Activated CD8-positive, alpha-beta memory T cell treated with anti-CD3 and anti-CD28 coated beads for 1 hour (primary cell): ENCODE measurements at regions not wholly inside any gene's neighbourhood (a gene's known extent, or its start where the extent isn't known, plus 50 kb on each side); places are given as distances from the start of the nearest gene placed in this dataset.
"Not testable (repeated sequence)": the region's sequence is repeated elsewhere in the genome, so short reads cannot be mapped to it uniquely, and the experiment has no call there.

Experiments
- DNase-seq, 2 donors: peaks; one replicate each; pipeline ENCODE4 v3.0.0-alpha.2; 2020; ENCODE audit warnings: low read depth in 1 of 2; ENCODE audit errors: extremely low read depth in 1 of 2

DNA sequence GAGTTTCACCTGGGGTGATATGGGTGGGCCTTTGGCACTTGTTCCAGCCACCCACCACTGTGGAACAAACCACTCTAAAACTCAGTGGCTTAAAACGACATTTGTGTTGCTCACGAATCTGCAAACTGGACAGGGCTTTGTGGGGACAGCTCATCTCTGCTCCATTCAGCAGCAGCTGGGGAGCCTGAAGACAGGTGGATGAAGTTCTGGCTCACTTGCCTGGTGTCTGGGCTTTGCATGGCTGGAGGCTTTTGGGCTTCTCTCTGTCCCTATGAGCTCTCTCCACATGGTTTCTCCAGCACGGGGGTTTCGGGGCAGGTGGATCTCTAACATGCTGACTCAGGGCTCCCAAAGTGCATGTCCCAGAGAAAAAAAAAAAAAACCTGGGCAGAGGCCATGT lies 93.0 kb upstream of the GLI2 start:
- DNase-seq: no peak

GRCh38 chr2:120646994-120647393 lies 88.7 kb upstream of the GLI2 start:
- DNase-seq: no peak

DNA sequence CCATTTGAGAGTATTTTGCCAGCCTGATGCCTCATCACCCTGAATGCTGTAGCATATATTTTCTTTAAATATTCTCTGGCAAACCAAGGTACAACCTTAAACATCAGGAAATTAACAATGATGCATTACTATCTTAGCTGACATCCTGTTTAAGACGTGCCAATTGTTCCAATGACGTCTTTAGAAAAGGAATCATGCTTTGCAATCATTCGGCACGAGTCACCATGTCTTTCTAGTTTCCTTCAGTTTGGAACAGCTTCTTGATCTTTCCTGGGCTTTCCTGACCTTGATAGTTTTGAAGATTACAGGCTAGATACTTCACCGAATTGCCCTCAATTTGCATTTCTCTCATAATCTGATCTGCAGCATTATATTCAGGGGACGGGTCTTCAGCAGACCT lies 88.2 kb upstream of the GLI2 start:
- no peak for DNase-seq

GRCh38 chr2:120649381-120649780 lies 86.3 kb upstream of the GLI2 start:
- not testable (repeated sequence) for DNase-seq

DNA sequence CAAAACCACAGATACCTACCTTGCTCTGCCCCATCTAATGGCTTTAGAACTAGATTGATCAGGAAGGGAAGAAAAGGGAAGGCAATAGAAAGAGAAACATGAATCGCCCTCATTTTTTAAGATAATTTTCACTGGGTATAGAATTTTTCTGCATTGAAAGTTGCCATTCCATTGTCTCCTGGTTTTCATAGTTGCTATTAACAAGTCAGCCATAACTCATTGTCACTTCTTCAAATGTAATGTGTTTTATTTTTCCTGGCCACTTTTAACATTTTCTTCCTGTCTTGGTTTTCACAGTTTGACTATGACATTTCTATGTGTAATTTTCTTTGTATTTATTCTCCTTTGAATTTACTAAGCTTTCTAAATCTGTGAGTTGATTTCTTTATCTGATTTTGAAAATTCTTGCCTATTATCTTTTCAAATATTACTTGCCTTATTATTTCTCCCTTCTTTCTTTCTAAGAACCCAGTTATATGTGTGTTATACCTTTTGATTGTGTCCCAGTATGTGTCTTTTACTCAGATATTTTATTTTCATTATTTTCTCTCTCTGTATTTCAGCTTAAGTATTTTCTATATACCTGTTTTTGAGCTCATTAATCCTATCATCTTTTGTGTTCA lies 85.5 kb upstream of the GLI2 start:
- DNase-seq: no peak

- no peak for DNase-seq
Measured at GRCh38 chr2:120651818-120652217, 83.8 kb upstream of the GLI2 start.

GRCh38 chr2:120653046-120653445 lies 82.6 kb upstream of the GLI2 start:
- DNase-seq: no peak

DNA sequence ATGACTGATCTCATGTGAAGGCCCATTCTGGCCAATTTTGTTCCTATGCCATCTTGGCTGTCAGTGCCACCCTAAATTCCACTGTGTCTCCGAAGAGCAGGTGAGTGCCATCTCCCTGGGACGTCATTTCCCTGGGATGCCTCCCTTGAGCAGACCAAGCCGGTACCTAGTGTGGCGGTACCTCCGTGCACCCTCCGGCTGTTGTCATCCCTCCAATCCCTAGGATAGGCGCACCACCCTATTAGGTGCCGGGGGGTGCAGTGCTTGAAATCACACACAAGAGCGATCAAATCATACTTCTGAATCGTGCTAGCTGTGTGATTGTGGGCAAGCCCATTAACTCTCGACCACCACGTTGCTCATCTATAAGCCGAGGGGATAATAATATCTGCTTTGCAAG lies 81.8 kb upstream of the GLI2 start:
- DNase-seq: no peak

DNA sequence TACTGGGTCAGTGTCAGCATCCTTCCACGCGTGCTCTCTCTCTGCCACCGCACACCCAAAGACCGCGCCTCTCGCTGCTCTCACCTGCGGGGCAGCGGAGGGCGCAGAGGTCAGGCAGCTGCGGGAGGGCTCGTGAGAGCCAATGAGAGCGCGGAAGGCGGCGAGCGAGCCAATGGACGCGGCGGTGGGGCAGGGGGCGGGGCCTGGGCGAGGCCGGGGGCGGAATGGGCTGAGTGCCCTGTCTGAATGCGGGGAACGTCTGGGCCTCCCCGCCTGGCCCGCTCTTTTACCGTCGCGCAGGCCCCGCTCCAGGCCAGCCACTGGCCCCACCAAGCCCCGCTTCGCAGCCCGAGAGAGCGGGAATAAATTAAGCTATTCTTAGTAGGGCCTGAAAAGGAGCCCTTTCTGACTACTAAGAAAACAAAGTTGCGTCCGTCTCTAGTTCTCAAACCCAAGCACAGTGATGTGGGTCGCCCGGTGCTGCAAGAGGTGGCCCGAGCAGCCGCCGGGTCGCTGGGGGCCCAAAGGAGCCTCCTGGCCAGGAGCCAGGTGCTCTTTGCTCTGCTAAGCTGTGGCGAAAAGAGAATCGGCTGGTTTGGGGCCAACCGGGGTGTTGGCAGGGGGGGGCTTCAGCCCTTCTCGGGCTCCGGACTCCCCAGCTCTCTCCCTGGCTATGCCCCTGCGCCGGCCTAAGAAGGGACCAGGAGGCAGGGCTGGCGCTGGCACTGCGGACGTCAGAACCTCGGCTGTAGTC lies 81.1 kb upstream of the GLI2 start:
- DNase-seq: no peak

- no peak for DNase-seq
Measured at GRCh38 chr2:120656273-120656950, 79.3 kb upstream of the GLI2 start.

- no peak for DNase-seq
Measured at GRCh38 chr2:120658042-120658769, 77.5 kb upstream of the GLI2 start.

GRCh38 chr2:120658770-120659158 lies 76.9 kb upstream of the GLI2 start:
- DNase-seq: no peak

DNA sequence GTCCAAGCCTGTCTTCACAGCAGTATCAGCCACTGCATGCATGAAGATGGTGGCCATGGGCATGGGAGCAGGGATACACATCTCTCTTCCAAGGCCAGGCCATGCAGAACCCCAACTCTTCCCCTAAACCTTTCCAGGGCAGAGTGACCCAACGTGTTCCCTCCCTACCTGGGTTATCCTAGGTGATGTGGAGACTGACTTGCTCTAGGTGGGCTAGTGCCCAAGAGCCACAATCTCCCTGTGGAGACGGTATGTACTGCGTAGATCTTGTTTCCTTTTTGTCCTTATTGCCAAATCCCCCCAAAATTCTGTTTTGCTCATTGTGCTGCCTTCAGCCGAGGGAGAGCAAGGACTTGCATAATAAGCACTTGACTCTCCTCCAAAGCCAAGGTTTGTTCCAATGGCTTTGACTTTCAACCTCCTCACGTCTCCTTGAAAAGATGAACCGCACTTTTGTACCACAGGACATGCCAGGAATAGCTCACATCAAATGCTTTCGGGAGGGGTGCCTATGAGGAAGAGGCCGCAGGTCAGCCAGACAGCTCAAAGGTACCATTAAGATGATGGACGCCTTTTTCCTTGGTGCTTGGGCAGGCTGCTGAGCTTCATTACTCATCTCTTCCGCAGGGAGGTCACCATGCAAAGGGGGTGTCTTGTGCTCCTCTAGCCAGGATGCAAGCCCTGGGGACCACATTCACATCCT lies 76.2 kb upstream of the GLI2 start:
- DNase-seq: no peak

- no peak for DNase-seq
Measured at GRCh38 chr2:120660056-120660694, 75.5 kb upstream of the GLI2 start.

DNA sequence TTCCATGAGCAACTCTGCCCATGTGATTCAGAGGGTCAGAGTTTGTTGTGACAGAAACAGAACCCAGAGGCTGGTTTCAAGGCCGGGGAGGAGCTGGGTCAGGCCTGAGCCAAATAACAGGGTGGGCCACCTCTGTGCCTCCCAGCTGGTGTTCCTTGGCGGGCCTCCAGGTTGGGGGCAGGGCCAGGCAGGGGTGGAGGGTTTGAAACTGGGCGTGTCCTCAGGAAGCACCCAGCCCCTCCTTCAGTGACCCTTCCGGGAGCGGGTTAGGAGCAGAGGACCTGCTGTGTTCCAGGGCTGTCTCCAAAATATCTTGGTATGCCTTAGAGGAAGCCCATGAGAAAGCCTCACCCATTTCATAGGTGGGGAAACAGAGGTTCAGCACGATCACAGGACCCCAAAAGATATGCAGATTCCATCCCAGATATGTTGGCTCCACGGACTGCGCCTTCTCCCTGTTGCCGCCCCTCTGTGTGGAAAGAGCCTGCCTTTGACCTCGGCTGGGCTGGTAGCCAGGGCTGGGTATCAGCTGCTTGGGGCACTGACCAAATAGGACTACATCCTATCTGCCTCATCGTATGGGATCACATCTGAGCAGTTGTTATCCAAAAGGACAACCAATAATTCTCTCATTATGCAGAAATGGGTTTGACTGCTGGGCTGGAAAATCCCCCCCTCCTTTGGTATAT lies 74.8 kb upstream of the GLI2 start:
- DNase-seq: no peak

- no peak for DNase-seq
Measured at GRCh38 chr2:120661551-120661950, 74.1 kb upstream of the GLI2 start.

DNA sequence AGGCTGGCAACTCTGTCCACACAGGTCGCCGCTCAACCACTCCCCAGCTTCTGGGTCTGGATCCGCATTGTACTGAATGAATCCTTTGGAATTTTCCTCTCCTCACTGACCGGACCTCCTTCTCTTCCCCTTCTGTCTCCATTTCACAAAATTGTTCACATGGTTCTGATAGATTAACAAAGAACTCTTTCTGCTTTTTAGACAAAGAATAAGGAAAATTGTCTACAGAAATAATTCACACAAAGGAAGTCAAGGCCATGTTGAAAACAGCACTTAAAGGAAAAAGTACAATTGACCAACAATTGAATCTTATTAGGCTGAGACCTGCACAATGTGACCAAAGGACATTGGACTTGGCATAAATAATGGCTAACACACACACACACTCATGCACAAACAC lies 73.6 kb upstream of the GLI2 start:
- no peak for DNase-seq

GRCh38 chr2:120662746-120663145 lies 72.9 kb upstream of the GLI2 start:
- no peak for DNase-seq

- DNase-seq: no peak
Measured at GRCh38 chr2:120666433-120666832, 69.2 kb upstream of the GLI2 start.

GRCh38 chr2:120667981-120668380 lies 67.7 kb upstream of the GLI2 start:
- DNase-seq: no peak
